GM23338 (cell line): ENCODE measurements at regions not wholly inside any gene's neighbourhood (a gene's known extent, or its start where the extent isn't known, plus 50 kb on each side); places are given as distances from the start of the nearest gene placed in this dataset.

Experiments used
- CREB1 ChIP-seq: fragments of 250-450 bp; sonication (Bioruptor Pico); IDR thresholded peaks from 2 replicates; pipeline ENCODE4 v1.5.0; 2020; ENCODE audit warnings: low read depth, mild to moderate bottlenecking, moderate library complexity
- CTCF ChIP-seq, 2 experiments: fragments of 200-600 bp in 1 of 2; sonication (generic) in 1 of 2; conservative IDR thresholded peaks; 2 replicates each; pipeline versions ENCODE4 v1.5.1 to v1.6.1; 2016 to 2017; ENCODE audit warnings: antibody characterized with exemption in 2 of 2, low read depth in 2 of 2, mild to moderate bottlenecking in 2 of 2, moderate library complexity in 1 of 2
- ETS1 ChIP-seq: IDR thresholded peaks from 2 replicates; pipeline ENCODE4 v1.6.1; 2016; ENCODE audit warnings: antibody characterized with exemption
- EZH2 ChIP-seq: fragments of 200-600 bp; sonication (generic); IDR thresholded peaks from one replicate; pipeline ENCODE4 v1.8.0; 2017; ENCODE audit warnings: antibody characterized with exemption, mild to moderate bottlenecking, low read depth; ENCODE audit not compliant: unreplicated experiment
- EZH2phosphoT487 ChIP-seq: fragments of 200-600 bp; sonication (generic); IDR thresholded peaks from one replicate; pipeline ENCODE4 v1.8.1; 2018; ENCODE audit warnings: antibody characterized with exemption; ENCODE audit not compliant: unreplicated experiment
- JUNB ChIP-seq: IDR thresholded peaks from one replicate; pipeline ENCODE4 v1.6.1; 2016; ENCODE audit warnings: antibody characterized with exemption; ENCODE audit not compliant: unreplicated experiment
- NANOG ChIP-seq: IDR thresholded peaks from 2 replicates; pipeline ENCODE4 v1.6.1; 2016; ENCODE audit warnings: antibody characterized with exemption, borderline replicate concordance
- POLR2AphosphoS5 ChIP-seq: IDR thresholded peaks from 2 replicates; pipeline ENCODE4 v1.6.1; 2016; ENCODE audit warnings: antibody characterized with exemption, low read depth
- REST ChIP-seq: IDR thresholded peaks from one replicate; pipeline ENCODE4 v1.6.1; 2018; ENCODE audit warnings: antibody characterized with exemption; ENCODE audit not compliant: unreplicated experiment
- STAT1 ChIP-seq: IDR thresholded peaks from one replicate; pipeline ENCODE4 v1.6.1; 2016; ENCODE audit warnings: antibody characterized with exemption; ENCODE audit not compliant: unreplicated experiment
- ZNF114 ChIP-seq: fragments of 250-450 bp; sonication (Bioruptor Pico); IDR thresholded peaks from 2 replicates; pipeline ENCODE4 v1.5.0; 2020; ENCODE audit warnings: mild to moderate bottlenecking, moderate library complexity
- ZNF331 ChIP-seq: fragments of 250-450 bp; sonication (Bioruptor Pico); IDR thresholded peaks from 2 replicates; pipeline ENCODE4 v1.5.0; 2020; ENCODE audit warnings: low read depth, mild to moderate bottlenecking, moderate library complexity

GRCh38 chr5:133889271-133889905 lies 79.0 kb downstream of the C5orf15 start:
- TF ChIP-seq CTCF (conservative IDR thresholded peaks at IDR 0.05; ENCODE audit: low read depth in 2 of 2) (no peak), STAT1 (no peak), POLR2AphosphoS5 (no peak), REST (no peak), EZH2 (no peak), EZH2phosphoT487 (no peak), ETS1 (no peak), CREB1 (CRISPR knock-in tag) (no peak), JUNB (no peak), ZNF114 (CRISPR knock-in tag) (no peak), ZNF331 (CRISPR knock-in tag) (no peak), NANOG (no peak)
